MCF 10A (cell line): ENCODE measurements at regions not wholly inside any gene's neighbourhood (a gene's known extent, or its start where the extent isn't known, plus 50 kb on each side); places are given as distances from the start of the nearest gene placed in this dataset.

Experiments used
- BruUV-seq: library from RNA; stranded (reverse); fragments of 400-500 nt; replicated peaks from 2 replicates; lab custom pipeline; 2021; lab: Mats Ljungman, UMichigan
- CTCF ChIA-PET: fragments of 300-600 bp; sonication (Branson Sonifier 250); formaldehyde crosslinking; extraction: SDS; loops from one replicate; lab custom pipeline; 2021; ENCODE audit warnings: antibody characterized with exemption, inconsistent platforms; lab: Yijun Ruan, JAX
- POLR2A ChIA-PET: fragments of 300-600, 350-650 bp; sonication (Branson Sonifier 250); formaldehyde crosslinking; extraction: SDS; loops from one replicate; lab custom pipeline; 2020; ENCODE audit warnings: antibody characterized with exemption, inconsistent platforms; lab: Yijun Ruan, JAX
- DNase-seq: peaks from one replicate; pipeline ENCODE4 v3.0.0-alpha.2; 2018; ENCODE audit not compliant: unreplicated experiment
- H3K27ac Mint-ChIP-seq: one replicate; pipeline ENCODE4 v1.8.0; 2022; ENCODE audit warnings: mild to moderate bottlenecking, low read depth, mixed read lengths; ENCODE audit not compliant: unreplicated experiment
- H3K27me3 Mint-ChIP-seq: one replicate; pipeline ENCODE4 v1.8.0; 2022; ENCODE audit warnings: mixed read lengths; ENCODE audit not compliant: insufficient read depth, unreplicated experiment
- H3K36me3 Mint-ChIP-seq: one replicate; pipeline ENCODE4 v1.8.0; 2022; ENCODE audit warnings: mild to moderate bottlenecking, moderate library complexity, mixed read lengths; ENCODE audit not compliant: insufficient read depth, unreplicated experiment
- H3K4me1 Mint-ChIP-seq: one replicate; pipeline ENCODE4 v1.8.0; 2022; ENCODE audit warnings: mixed read lengths; ENCODE audit not compliant: insufficient read depth, unreplicated experiment
- H3K4me3 Mint-ChIP-seq: one replicate; pipeline ENCODE4 v1.8.0; 2022; ENCODE audit warnings: mild to moderate bottlenecking, moderate library complexity, mixed read lengths; ENCODE audit not compliant: unreplicated experiment
- H3K9me3 Mint-ChIP-seq: one replicate; pipeline ENCODE4 v1.8.0; 2022; ENCODE audit warnings: mixed read lengths; ENCODE audit not compliant: unreplicated experiment
- intact Hi-C: fragments of 100-400 bp; cut with micrococcal nuclease; formaldehyde crosslinking; loops from 2 replicates; pipeline ENCODE4 v1.14.1; 2022
- TF ChIP-seq, protein P1 (sequence below): fragments of 200-600 bp; IDR thresholded peaks from one replicate; pipeline ENCODE4 v1.8.0; 2022; ENCODE audit warnings: antibody characterized with exemption, mild to moderate bottlenecking; ENCODE audit not compliant: unreplicated experiment

DNA sequence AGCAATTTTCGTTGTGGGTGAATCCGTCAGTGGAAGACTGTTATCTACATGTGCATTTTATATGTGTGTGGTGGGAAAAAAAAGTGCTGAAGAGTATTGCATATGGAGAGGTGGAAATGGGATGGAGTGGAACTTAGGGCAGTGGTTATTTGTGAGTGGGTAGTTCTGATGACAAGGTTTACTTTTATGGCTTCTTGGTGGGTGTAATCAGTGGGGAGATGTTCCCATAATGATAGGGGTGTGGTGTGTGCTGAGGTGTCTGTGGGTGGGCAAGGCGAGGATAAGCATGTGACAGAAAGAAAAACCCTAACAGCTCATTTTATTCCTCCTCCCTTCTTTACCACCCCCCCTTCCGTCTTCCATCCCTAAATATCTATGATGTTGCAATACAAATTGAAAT, 288.1 kb downstream of the NUF2 start:
- intact Hi-C loops, result no loop called here
- TF ChIP-seq, protein P1, sequence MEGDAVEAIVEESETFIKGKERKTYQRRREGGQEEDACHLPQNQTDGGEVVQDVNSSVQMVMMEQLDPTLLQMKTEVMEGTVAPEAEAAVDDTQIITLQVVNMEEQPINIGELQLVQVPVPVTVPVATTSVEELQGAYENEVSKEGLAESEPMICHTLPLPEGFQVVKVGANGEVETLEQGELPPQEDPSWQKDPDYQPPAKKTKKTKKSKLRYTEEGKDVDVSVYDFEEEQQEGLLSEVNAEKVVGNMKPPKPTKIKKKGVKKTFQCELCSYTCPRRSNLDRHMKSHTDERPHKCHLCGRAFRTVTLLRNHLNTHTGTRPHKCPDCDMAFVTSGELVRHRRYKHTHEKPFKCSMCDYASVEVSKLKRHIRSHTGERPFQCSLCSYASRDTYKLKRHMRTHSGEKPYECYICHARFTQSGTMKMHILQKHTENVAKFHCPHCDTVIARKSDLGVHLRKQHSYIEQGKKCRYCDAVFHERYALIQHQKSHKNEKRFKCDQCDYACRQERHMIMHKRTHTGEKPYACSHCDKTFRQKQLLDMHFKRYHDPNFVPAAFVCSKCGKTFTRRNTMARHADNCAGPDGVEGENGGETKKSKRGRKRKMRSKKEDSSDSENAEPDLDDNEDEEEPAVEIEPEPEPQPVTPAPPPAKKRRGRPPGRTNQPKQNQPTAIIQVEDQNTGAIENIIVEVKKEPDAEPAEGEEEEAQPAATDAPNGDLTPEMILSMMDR, result no peak
- no peaks in the 10 kb centered on the region for H3K9me3 Mint-ChIP-seq
- H3K27me3 Mint-ChIP-seq, result no peaks in the 10 kb centered on the region
- BruUV-seq, result no TSS peak
- DNase-seq, result no peak
- ChIA-PET CTCF (interaction anchor here (0.6 kb wide), 1 partner anchor 15 kb away, joined by 4 read pairs; no protein-coding TSS in a partner anchor), POLR2A (no interaction called here)
- H3K4me1 Mint-ChIP-seq, result no peaks in the 10 kb centered on the region
- no peak overlapping the region for H3K4me3 Mint-ChIP-seq
- no peaks in the 10 kb centered on the region for H3K36me3 Mint-ChIP-seq
- H3K27ac Mint-ChIP-seq, result no peak overlapping the region

DNA sequence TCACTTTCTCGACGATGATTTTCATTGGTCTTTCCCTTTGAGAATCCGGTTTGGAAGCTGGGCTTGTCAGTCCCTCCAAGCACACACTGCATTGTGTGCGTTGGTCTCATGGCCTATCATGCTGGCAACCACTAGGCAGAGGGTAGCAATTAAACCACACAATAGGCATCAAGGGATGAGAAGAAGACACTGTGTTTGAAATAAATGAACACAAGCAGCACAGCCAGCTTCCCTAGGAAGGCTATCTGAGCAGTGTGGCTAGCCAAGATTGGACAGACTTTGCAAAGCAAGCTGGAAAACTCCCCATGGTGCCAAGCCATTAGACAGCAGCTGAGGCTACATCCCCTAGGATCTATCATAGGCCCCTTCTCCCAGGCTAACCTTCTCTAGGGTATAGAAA, 288.7 kb downstream of the NUF2 start:
- POLR2A ChIA-PET, result interaction anchor here (0.6 kb wide), 1 partner anchor 1169 kb away, joined by 3 read pairs; no protein-coding TSS in a partner anchor
- Mint-ChIP-seq H3K4me1 (no peaks in the 10 kb centered on the region), H3K36me3 (no peaks in the 10 kb centered on the region), H3K4me3 (no peak overlapping the region), H3K9me3 (no peaks in the 10 kb centered on the region), H3K27me3 (no peaks in the 10 kb centered on the region), H3K27ac (no peak overlapping the region)
- BruUV-seq, result no TSS peak
- intact Hi-C loops, result no loop called here
- CTCF ChIA-PET, result no interaction called here
- no peak for DNase-seq
- TF ChIP-seq, protein P1, result no peak

DNA sequence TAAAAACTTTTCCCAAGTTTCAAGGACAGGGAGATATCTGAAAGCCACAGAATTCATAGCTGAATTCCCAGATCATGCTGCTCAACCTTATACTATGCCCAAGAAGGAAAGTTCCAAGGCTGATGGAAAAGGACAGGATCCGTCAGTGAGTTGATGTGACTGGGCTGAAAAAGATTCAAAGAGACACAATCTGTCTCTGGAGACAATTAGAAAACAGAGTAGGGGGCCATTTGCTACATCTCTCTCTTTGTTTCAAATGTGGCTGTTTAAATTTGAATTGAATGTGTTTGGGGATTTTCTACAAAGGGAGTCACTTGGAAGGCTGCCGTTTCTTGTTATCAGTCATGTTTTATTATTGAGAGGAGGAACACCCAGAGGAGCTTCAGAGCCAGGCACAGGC, 292.6 kb downstream of the NUF2 start:
- no peak for DNase-seq
- no peak overlapping the region for H3K4me3 Mint-ChIP-seq

DNA sequence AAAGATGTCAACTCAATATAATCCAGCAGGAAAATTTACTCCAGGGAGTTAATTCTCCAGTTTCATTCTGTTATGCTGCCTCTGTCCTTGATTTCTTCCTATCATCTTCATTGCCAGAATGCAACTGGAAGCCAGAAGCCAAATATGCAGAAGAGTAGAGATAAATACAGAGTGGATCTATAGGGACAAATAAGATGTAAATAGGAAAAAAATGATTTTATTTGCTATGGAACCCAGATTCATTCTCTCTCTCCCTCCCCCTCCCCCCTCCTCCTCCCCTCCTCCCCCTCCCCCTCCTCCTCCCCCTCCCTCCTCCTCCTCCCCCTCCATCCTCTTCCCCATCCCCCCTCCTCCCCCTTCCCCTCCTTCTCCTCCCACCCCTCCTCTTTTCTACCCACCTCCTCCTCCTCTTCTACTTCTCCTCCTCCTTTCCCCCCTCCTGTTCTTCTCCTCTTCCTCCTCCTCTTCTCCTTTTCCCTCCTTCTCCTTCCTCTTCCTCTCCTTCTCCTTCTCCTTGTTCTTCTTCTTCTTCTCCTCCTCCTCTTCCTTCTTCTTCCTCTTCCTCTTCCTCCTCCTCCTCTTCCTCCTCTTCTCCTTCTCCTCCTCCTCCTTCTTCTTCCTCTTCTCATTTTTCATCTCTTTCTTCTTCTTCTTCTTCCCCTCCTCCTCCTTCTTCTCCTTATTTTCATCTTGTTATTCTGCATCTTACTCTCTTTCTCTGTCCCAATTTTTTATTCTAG, 306.4 kb downstream of the NUF2 start:
- TF ChIP-seq, protein P1, result no peak
- intact Hi-C loops, result no loop called here
- CTCF ChIA-PET, result no interaction called here
- no peaks in the 10 kb centered on the region for H3K27me3 Mint-ChIP-seq
- H3K9me3 Mint-ChIP-seq, result peaks cover 17% of the 10 kb centered on the region
- no peak overlapping the region for H3K27ac Mint-ChIP-seq
- H3K4me1 Mint-ChIP-seq, result no peaks in the 10 kb centered on the region
- BruUV-seq, result no TSS peak
- no peak for DNase-seq
- POLR2A ChIA-PET, result no interaction called here
- H3K36me3 Mint-ChIP-seq, result no peaks in the 10 kb centered on the region
- no peak overlapping the region for H3K4me3 Mint-ChIP-seq

More for the DNA sequence above, 292.6 kb downstream of the NUF2 start:
- POLR2A ChIA-PET, result no interaction called here
- Mint-ChIP-seq H3K4me1 (no peaks in the 10 kb centered on the region), H3K9me3 (peaks cover 7% of the 10 kb centered on the region), H3K27ac (no peak overlapping the region), H3K27me3 (no peaks in the 10 kb centered on the region), H3K36me3 (no peaks in the 10 kb centered on the region)
- CTCF ChIA-PET, result interaction anchor here (0.6 to 0.9 kb wide), 2 partner anchors 10 to 1173 kb away, joined by 3 to 4 read pairs; no protein-coding TSS in a partner anchor
- intact Hi-C loops, result no loop called here
- BruUV-seq, result no TSS peak
- TF ChIP-seq, protein P1, result no peak
